ENCODE measurements at regions not wholly inside any gene's neighbourhood (a gene's known extent, or its start where the extent isn't known, plus 50 kb on each side); places are given as distances from the start of the nearest gene placed in this dataset.

- no peaks in the 10 kb centered on the region for H3K27me3 ChIP-seq (replicated peaks)
- in situ Hi-C loops (cut with HindIII; ENCODE audit: low pct_ligation_motif_present, low sequenced_read_pairs), result no loop called here
- no peak for TF ChIP-seq CTCF (IDR thresholded peaks at IDR 0.05; ENCODE audit: low read depth, low read length, missing control alignments)
- H3K27ac ChIP-seq, result no peak overlapping the region
- no peak overlapping the region for H3K4me3 ChIP-seq (ENCODE audit: low read depth, low read length)
- H3K36me3 ChIP-seq (replicated peaks), result no peaks in the 10 kb centered on the region
- DNase-seq, result no peak
These were observed 455.3 kb upstream of the USP24 start for GRCh38 chr1:55670331-55671082.

GRCh38 chr1:55669293-55669692 lies 454.1 kb upstream of the USP24 start:
- TF ChIP-seq CTCF (IDR thresholded peaks at IDR 0.05; ENCODE audit: low read depth, low read length, missing control alignments), result no peak
- no peak for DNase-seq
- Histone ChIP-seq H3K27me3 (replicated peaks) (no peaks in the 10 kb centered on the region), H3K4me3 (ENCODE audit: low read depth, low read length) (no peak overlapping the region), H3K27ac (no peak overlapping the region), H3K36me3 (replicated peaks) (no peaks in the 10 kb centered on the region)
- in situ Hi-C loops (cut with HindIII; ENCODE audit: low pct_ligation_motif_present, low sequenced_read_pairs), result no loop called here

- Histone ChIP-seq H3K27ac (no peak overlapping the region), H3K27me3 (replicated peaks) (no peaks in the 10 kb centered on the region), H3K4me3 (ENCODE audit: low read depth, low read length) (no peak overlapping the region), H3K36me3 (replicated peaks) (no peaks in the 10 kb centered on the region)
- no peak for TF ChIP-seq CTCF (IDR thresholded peaks at IDR 0.05; ENCODE audit: low read depth, low read length, missing control alignments)
- no peak for DNase-seq
- in situ Hi-C loops (cut with HindIII; ENCODE audit: low pct_ligation_motif_present, low sequenced_read_pairs), result no loop called here
These were observed 447.7 kb upstream of the USP24 start for GRCh38 chr1:55662875-55663274.

- in situ Hi-C loops (cut with HindIII; ENCODE audit: low pct_ligation_motif_present, low sequenced_read_pairs), result no loop called here
- Histone ChIP-seq H3K4me3 (ENCODE audit: low read depth, low read length) (no peak overlapping the region), H3K27ac (no peak overlapping the region), H3K27me3 (replicated peaks) (no peaks in the 10 kb centered on the region), H3K36me3 (replicated peaks) (no peaks in the 10 kb centered on the region)
- no peak for DNase-seq
- TF ChIP-seq CTCF (IDR thresholded peaks at IDR 0.05; ENCODE audit: low read depth, low read length, missing control alignments), result no peak
These were observed 443.8 kb upstream of the USP24 start for GRCh38 chr1:55658917-55659316.

GRCh38 chr1:55654750-55655149 lies 439.6 kb upstream of the USP24 start:
- no peak for DNase-seq
- no peak overlapping the region for H3K4me3 ChIP-seq (ENCODE audit: low read depth, low read length)
- H3K27me3 ChIP-seq (replicated peaks), result no peaks in the 10 kb centered on the region
- in situ Hi-C loops (cut with HindIII; ENCODE audit: low pct_ligation_motif_present, low sequenced_read_pairs), result no loop called here
- TF ChIP-seq CTCF (IDR thresholded peaks at IDR 0.05; ENCODE audit: low read depth, low read length, missing control alignments), result no peak
- no peaks in the 10 kb centered on the region for H3K36me3 ChIP-seq (replicated peaks)
- no peak overlapping the region for H3K27ac ChIP-seq

- Histone ChIP-seq H3K27ac (no peak overlapping the region), H3K4me3 (ENCODE audit: low read depth, low read length) (no peak overlapping the region), H3K36me3 (replicated peaks) (no peaks in the 10 kb centered on the region), H3K27me3 (replicated peaks) (no peaks in the 10 kb centered on the region)
- in situ Hi-C loops (cut with HindIII; ENCODE audit: low pct_ligation_motif_present, low sequenced_read_pairs), result no loop called here
- no peak for TF ChIP-seq CTCF (IDR thresholded peaks at IDR 0.05; ENCODE audit: low read depth, low read length, missing control alignments)
- DNase-seq, result no peak
These were observed 439.0 kb upstream of the USP24 start for GRCh38 chr1:55654171-55654570.
